ENCODE measurements at regions not wholly inside any gene's neighbourhood (a gene's known extent, or its start where the extent isn't known, plus 50 kb on each side); places are given as distances from the start of the nearest gene placed in this dataset.
"Not testable (repeated sequence)": the region's sequence is repeated elsewhere in the genome, so short reads cannot be mapped to it uniquely, and the experiment has no call there.

DNA sequence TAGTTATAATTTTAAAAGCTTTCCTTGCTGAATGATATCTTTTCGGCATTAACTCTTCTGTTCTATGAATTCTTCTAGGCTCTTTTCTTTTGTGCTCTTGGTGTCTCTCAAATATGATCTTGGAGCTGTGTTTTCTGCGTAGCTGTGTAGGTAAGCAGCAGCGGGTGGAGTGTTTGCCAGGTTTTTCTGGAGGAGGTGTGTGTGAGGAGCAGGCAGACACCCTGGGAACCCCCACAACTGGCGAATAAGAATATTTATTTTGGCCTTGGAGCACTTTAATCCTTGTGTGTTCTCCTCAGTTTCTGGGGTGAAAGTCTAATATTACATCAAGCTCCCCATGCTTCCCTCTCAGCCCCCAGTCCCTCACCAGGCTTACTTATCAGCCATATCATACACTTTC is 232.0 kb upstream of the FANCL start:
- TF ChIP-seq, protein P1, sequence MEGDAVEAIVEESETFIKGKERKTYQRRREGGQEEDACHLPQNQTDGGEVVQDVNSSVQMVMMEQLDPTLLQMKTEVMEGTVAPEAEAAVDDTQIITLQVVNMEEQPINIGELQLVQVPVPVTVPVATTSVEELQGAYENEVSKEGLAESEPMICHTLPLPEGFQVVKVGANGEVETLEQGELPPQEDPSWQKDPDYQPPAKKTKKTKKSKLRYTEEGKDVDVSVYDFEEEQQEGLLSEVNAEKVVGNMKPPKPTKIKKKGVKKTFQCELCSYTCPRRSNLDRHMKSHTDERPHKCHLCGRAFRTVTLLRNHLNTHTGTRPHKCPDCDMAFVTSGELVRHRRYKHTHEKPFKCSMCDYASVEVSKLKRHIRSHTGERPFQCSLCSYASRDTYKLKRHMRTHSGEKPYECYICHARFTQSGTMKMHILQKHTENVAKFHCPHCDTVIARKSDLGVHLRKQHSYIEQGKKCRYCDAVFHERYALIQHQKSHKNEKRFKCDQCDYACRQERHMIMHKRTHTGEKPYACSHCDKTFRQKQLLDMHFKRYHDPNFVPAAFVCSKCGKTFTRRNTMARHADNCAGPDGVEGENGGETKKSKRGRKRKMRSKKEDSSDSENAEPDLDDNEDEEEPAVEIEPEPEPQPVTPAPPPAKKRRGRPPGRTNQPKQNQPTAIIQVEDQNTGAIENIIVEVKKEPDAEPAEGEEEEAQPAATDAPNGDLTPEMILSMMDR (IDR thresholded peaks at IDR 0.05) = no peak
- Histone ChIP-seq H3K27me3 (replicated peaks; ENCODE audit: insufficient read depth) (no peaks in the 10 kb centered on the region), H3K4me3 (no peak overlapping the region), H3K9me3 (no peaks in the 10 kb centered on the region), H3K4me1 (ENCODE audit: control insufficient read depth in 1 of 2, low read depth in 2 of 2) (no peaks in the 10 kb centered on the region), H3K36me3 (no peaks in the 10 kb centered on the region), H3K27ac (no peak overlapping the region)
- no peak for DNase-seq (ENCODE audit: low spot score)
- ATAC-seq (ENCODE audit: insufficient number of reproducible peaks, low FRiP score, low read depth) = no peak

- Histone ChIP-seq H3K9me3 (no peaks in the 10 kb centered on the region), H3K4me1 (ENCODE audit: control insufficient read depth in 1 of 2, low read depth in 2 of 2) (no peaks in the 10 kb centered on the region), H3K27ac (no peak overlapping the region), H3K27me3 (replicated peaks; ENCODE audit: insufficient read depth) (no peaks in the 10 kb centered on the region), H3K36me3 (no peaks in the 10 kb centered on the region), H3K4me3 (no peak overlapping the region)
- ATAC-seq (ENCODE audit: insufficient number of reproducible peaks, low FRiP score, low read depth) (no peak), DNase-seq (ENCODE audit: low spot score) (no peak)
- TF ChIP-seq, protein P1 (IDR thresholded peaks at IDR 0.05) = no peak
Observed at GRCh38 chr2:58466804-58467203, 225.7 kb upstream of the FANCL start.

GRCh38 chr2:58466021-58466420 is 224.9 kb upstream of the FANCL start:
- not testable (repeated sequence) for H3K27me3 ChIP-seq (replicated peaks; ENCODE audit: insufficient read depth); H3K27ac ChIP-seq; H3K4me1 ChIP-seq (ENCODE audit: control insufficient read depth in 1 of 2, low read depth in 2 of 2); H3K4me3 ChIP-seq; H3K9me3 ChIP-seq; H3K36me3 ChIP-seq; ATAC-seq (ENCODE audit: insufficient number of reproducible peaks, low FRiP score, low read depth); DNase-seq (ENCODE audit: low spot score)

DNA sequence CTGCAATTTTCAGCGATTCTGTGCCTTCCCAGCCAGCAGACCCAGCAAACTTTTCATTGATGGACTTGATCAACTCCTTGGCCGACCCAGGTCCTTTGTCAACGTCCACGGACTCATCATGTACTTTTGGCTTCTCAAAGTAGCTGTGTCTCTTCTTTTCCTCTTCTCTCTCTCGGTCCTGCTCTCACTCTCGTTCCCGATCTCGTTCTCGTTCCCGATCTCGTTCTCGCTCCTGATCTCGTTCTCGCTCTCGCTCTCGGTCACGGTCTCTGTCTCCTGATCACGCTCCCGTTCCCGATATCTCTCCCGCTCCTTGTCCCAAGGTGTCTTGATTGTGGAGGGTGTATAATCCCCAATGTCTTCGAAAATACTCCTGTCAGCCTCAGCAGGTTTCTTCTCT is 219.5 kb upstream of the FANCL start:
- Histone ChIP-seq H3K4me1 (ENCODE audit: control insufficient read depth in 1 of 2, low read depth in 2 of 2) (no peaks in the 10 kb centered on the region), H3K27ac (no peak overlapping the region), H3K27me3 (replicated peaks; ENCODE audit: insufficient read depth) (no peaks in the 10 kb centered on the region), H3K36me3 (no peaks in the 10 kb centered on the region), H3K4me3 (no peak overlapping the region), H3K9me3 (no peaks in the 10 kb centered on the region)
- DNase-seq (ENCODE audit: low spot score) (no peak), ATAC-seq (ENCODE audit: insufficient number of reproducible peaks, low FRiP score, low read depth) (no peak)
- TF ChIP-seq, protein P1 (IDR thresholded peaks at IDR 0.05) = no peak

- TF ChIP-seq, protein P1 (IDR thresholded peaks at IDR 0.05) = no peak
- H3K4me3 ChIP-seq = no peak overlapping the region
- DNase-seq (ENCODE audit: low spot score) (no peak), ATAC-seq (ENCODE audit: insufficient number of reproducible peaks, low FRiP score, low read depth) (no peak)
- H3K4me1 ChIP-seq (ENCODE audit: control insufficient read depth in 1 of 2, low read depth in 2 of 2) = no peaks in the 10 kb centered on the region
- H3K27me3 ChIP-seq (replicated peaks; ENCODE audit: insufficient read depth) = no peaks in the 10 kb centered on the region
- no peak overlapping the region for H3K27ac ChIP-seq
- no peaks in the 10 kb centered on the region for H3K36me3 ChIP-seq
- H3K9me3 ChIP-seq = no peaks in the 10 kb centered on the region
Observed at GRCh38 chr2:58449286-58450010, 208.3 kb upstream of the FANCL start.

GRCh38 chr2:58448845-58449244 is 207.7 kb upstream of the FANCL start:
- Histone ChIP-seq H3K27me3 (replicated peaks; ENCODE audit: insufficient read depth) (no peaks in the 10 kb centered on the region), H3K4me3 (no peak overlapping the region), H3K9me3 (no peaks in the 10 kb centered on the region), H3K4me1 (ENCODE audit: control insufficient read depth in 1 of 2, low read depth in 2 of 2) (no peaks in the 10 kb centered on the region), H3K27ac (no peak overlapping the region), H3K36me3 (no peaks in the 10 kb centered on the region)
- ATAC-seq (ENCODE audit: insufficient number of reproducible peaks, low FRiP score, low read depth) = no peak
- TF ChIP-seq, protein P1 (IDR thresholded peaks at IDR 0.05) = no peak
- no peak for DNase-seq (ENCODE audit: low spot score)
